ENCODE measurements at regions not wholly inside any gene's neighbourhood (a gene's known extent, or its start where the extent isn't known, plus 50 kb on each side); places are given as distances from the start of the nearest gene placed in this dataset.

DNA sequence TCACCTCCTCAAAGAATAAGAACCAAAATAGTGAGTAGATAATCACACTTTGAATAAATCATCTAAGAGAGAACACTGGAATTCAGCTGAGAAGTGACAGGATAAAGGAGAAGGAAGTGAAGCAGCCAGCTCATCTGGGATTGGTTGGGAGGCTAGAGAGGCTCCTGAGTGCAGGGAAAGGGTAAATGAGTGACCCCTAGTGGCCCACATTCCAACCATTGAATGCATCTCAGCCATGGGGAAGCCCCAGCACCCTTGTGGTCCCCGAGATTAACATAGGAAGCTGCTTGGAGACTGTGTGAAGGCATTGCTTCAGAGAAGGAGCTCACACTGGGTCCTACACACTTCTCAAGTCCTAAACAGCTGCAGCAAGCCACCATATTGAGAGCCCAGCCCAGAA lies 82.3 kb downstream of the JRKL start:
- no peaks in the 10 kb centered on the region for H3K4me1 ChIP-seq
- H3K27ac ChIP-seq = no peak overlapping the region
- intact Hi-C loops (cut with DNase I; ENCODE audit: low total_unique reads) = no loop called here
- no peak overlapping the region for H3K4me3 ChIP-seq
- no peaks in the 10 kb centered on the region for H3K27me3 ChIP-seq
- H3K36me3 ChIP-seq = peaks cover 0 to 6% (median 0%) of the 10 kb centered on the region in 3 donors
- TF ChIP-seq, protein P1, sequence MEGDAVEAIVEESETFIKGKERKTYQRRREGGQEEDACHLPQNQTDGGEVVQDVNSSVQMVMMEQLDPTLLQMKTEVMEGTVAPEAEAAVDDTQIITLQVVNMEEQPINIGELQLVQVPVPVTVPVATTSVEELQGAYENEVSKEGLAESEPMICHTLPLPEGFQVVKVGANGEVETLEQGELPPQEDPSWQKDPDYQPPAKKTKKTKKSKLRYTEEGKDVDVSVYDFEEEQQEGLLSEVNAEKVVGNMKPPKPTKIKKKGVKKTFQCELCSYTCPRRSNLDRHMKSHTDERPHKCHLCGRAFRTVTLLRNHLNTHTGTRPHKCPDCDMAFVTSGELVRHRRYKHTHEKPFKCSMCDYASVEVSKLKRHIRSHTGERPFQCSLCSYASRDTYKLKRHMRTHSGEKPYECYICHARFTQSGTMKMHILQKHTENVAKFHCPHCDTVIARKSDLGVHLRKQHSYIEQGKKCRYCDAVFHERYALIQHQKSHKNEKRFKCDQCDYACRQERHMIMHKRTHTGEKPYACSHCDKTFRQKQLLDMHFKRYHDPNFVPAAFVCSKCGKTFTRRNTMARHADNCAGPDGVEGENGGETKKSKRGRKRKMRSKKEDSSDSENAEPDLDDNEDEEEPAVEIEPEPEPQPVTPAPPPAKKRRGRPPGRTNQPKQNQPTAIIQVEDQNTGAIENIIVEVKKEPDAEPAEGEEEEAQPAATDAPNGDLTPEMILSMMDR (IDR thresholded peaks at IDR 0.05) = no peak
- peaks cover 0 to 9% (median 8%) of the 10 kb centered on the region in 3 donors for H3K9me3 ChIP-seq
- DNase-seq = no peak

DNA sequence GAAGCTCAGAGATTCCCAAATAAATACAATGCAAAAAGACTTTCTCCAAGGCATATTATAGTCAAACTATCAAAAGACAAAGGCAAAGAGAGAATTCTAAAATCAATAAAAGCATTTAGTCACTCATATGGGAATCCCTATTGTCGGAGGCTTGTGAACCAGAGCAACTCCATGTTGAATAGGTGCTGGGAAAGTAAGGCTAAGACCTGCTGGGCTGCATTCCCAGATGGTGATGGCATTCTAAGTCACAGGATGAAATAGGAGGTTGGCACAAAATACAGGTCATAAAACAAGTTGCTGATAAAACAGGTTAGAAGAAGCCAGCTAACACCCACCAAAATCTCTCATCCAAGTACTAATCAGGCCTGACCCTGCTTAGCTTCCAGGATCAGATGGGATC lies 84.5 kb downstream of the JRKL start:
- H3K4me1 ChIP-seq = no peaks in the 10 kb centered on the region
- no peak overlapping the region for H3K4me3 ChIP-seq
- DNase-seq = no peak
- no peaks in the 10 kb centered on the region for H3K27me3 ChIP-seq
- intact Hi-C loops (cut with DNase I; ENCODE audit: low total_unique reads) = no loop called here
- peaks cover 0 to 14% (median 9%) of the 10 kb centered on the region in 3 donors for H3K9me3 ChIP-seq
- H3K36me3 ChIP-seq = peaks cover 0 to 6% (median 0%) of the 10 kb centered on the region in 3 donors
- TF ChIP-seq, protein P1 (IDR thresholded peaks at IDR 0.05) = no peak
- H3K27ac ChIP-seq = no peak overlapping the region

DNA sequence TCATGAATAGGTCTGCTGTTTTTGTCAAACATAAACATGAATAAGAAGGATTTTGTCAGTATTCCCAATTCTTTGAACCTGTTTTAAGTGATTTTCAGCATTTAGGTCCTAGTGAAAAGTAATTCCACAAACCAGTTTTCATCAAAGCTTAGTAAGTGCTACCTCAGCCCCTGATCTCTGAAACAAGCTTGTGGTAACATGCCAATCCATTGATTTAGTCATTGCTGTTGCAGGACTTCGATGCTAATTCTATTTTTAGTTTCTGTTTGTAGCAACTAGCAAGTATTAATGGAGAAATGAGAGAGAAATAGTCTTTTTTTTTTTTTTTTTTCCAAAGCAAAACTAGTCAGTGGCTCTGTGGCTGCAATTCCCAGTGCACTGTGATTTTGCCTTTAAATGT lies 91.4 kb downstream of the JRKL start:
- intact Hi-C loops (cut with DNase I; ENCODE audit: low total_unique reads) = no loop called here

DNA sequence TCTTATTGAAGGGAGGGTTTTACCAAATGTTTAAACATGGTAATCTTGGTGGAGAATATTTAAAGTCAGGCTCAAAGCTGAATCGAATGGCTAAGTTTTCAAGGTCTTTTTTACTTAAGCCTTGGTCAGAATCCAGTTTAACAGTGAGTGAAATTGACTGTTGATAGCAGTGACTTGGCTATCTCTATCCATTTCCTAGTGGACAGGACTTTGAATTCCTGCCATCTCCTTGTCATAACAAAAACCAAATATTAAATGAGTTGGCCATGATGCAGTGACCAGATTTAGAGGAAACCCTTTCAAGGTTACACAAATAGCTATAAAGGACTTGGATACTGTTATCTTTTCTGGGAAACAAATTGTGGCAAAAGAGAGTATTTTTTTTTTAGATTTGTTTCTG lies 92.0 kb downstream of the JRKL start:
- DNase-seq = no peak
- Histone ChIP-seq H3K27ac (no peak overlapping the region), H3K27me3 (no peaks in the 10 kb centered on the region), H3K9me3 (peaks cover 0 to 5% (median 0%) of the 10 kb centered on the region in 3 donors), H3K4me1 (peaks cover 0 to 11% (median 6%) of the 10 kb centered on the region in 4 donors), H3K36me3 (no peaks in the 10 kb centered on the region), H3K4me3 (no peak overlapping the region)
- TF ChIP-seq, protein P1 (IDR thresholded peaks at IDR 0.05) = no peak
- intact Hi-C loops (cut with DNase I; ENCODE audit: low total_unique reads) = no loop called here

More for the DNA sequence above, 91.4 kb downstream of the JRKL start:
- H3K27ac ChIP-seq = no peak overlapping the region
- TF ChIP-seq, protein P1 (IDR thresholded peaks at IDR 0.05) = no peak
- peaks cover 0 to 11% (median 6%) of the 10 kb centered on the region in 4 donors for H3K4me1 ChIP-seq
- DNase-seq = no peak
- H3K36me3 ChIP-seq = no peaks in the 10 kb centered on the region
- H3K9me3 ChIP-seq = peaks cover 0 to 5% (median 0%) of the 10 kb centered on the region in 3 donors
- no peak overlapping the region for H3K4me3 ChIP-seq
- H3K27me3 ChIP-seq = no peaks in the 10 kb centered on the region

- no peak for DNase-seq
- TF ChIP-seq, protein P1 (IDR thresholded peaks at IDR 0.05) = no peak
- peaks cover 0 to 5% (median 0%) of the 10 kb centered on the region in 3 donors for H3K9me3 ChIP-seq
- intact Hi-C loops (cut with DNase I; ENCODE audit: low total_unique reads) = no loop called here
- H3K36me3 ChIP-seq = no peaks in the 10 kb centered on the region
- no peak overlapping the region for H3K4me3 ChIP-seq
- H3K4me1 ChIP-seq = peaks cover 0 to 11% (median 6%) of the 10 kb centered on the region in 4 donors
- no peak overlapping the region for H3K27ac ChIP-seq
- H3K27me3 ChIP-seq = peaks cover 0 to under 1% of the 10 kb centered on the region in 2 donors
Observed at GRCh38 chr11:96482193-96482592, 92.4 kb downstream of the JRKL start.

Data from tibial artery (tissue), 4 donors.